ENCODE measurements at regions not wholly inside any gene's neighbourhood (a gene's known extent, or its start where the extent isn't known, plus 50 kb on each side); places are given as distances from the start of the nearest gene placed in this dataset.

DNA sequence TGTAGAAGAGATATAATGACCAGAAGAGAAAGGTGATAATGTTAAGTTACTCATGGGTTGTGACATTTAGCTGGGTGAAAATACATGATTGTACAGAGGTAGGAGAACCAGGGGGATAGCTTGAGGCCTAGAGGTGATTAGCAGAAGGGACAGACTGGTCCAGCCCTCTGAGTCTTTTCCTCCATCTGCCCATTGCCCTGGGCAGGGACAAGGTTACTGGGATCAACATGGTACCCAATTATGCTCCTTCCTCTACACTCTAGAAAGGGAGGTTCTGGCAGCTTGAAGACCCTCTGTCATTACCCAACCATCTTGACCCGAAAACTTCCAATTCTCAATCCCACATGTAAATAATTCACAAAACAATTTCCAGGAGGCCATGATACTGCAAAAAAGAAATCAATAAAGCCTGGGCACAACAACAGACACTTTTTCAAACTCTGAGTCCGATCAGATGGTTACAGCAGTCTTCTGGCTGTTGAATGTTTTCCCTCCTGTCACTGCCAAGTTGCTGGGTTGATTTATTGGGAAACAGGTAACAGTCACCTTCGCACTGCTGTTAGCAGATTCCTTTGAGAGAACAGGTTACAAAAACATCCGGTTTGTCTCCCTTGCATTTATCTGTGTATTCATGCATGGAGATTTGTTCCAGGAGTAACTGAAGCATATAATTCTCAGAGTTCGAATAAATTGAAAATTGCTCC is 239.1 kb upstream of the HTR2A start (continued):
- TF ChIP-seq, protein P1, sequence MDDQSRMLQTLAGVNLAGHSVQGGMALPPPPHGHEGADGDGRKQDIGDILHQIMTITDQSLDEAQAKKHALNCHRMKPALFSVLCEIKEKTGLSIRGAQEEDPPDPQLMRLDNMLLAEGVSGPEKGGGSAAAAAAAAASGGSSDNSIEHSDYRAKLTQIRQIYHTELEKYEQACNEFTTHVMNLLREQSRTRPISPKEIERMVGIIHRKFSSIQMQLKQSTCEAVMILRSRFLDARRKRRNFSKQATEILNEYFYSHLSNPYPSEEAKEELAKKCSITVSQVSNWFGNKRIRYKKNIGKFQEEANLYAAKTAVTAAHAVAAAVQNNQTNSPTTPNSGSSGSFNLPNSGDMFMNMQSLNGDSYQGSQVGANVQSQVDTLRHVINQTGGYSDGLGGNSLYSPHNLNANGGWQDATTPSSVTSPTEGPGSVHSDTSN (CRISPR knock-in tag; IDR thresholded peaks at IDR 0.05) = no peak
- TF ChIP-seq ZNF623 (tag by site-specific recombination; IDR thresholded peaks at IDR 0.05) (no peak), ZNF221 (tag by site-specific recombination; IDR thresholded peaks at IDR 0.05; ENCODE audit: borderline replicate concordance) (no peak), ZBTB7A (tag by site-specific recombination; IDR thresholded peaks at IDR 0.05; ENCODE audit: low read depth) (no peak), ZNF394 (tag by site-specific recombination; IDR thresholded peaks at IDR 0.05; ENCODE audit: borderline replicate concordance) (no peak), ZNF146 (tag by site-specific recombination; IDR thresholded peaks at IDR 0.05) (no peak)
- TF ChIP-seq, protein P2, sequence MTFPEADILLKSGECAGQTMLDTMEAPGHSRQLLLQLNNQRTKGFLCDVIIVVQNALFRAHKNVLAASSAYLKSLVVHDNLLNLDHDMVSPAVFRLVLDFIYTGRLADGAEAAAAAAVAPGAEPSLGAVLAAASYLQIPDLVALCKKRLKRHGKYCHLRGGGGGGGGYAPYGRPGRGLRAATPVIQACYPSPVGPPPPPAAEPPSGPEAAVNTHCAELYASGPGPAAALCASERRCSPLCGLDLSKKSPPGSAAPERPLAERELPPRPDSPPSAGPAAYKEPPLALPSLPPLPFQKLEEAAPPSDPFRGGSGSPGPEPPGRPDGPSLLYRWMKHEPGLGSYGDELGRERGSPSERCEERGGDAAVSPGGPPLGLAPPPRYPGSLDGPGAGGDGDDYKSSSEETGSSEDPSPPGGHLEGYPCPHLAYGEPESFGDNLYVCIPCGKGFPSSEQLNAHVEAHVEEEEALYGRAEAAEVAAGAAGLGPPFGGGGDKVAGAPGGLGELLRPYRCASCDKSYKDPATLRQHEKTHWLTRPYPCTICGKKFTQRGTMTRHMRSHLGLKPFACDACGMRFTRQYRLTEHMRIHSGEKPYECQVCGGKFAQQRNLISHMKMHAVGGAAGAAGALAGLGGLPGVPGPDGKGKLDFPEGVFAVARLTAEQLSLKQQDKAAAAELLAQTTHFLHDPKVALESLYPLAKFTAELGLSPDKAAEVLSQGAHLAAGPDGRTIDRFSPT (tag by site-specific recombination; IDR thresholded peaks at IDR 0.05) = no peak
- TF ChIP-seq, protein P3, sequence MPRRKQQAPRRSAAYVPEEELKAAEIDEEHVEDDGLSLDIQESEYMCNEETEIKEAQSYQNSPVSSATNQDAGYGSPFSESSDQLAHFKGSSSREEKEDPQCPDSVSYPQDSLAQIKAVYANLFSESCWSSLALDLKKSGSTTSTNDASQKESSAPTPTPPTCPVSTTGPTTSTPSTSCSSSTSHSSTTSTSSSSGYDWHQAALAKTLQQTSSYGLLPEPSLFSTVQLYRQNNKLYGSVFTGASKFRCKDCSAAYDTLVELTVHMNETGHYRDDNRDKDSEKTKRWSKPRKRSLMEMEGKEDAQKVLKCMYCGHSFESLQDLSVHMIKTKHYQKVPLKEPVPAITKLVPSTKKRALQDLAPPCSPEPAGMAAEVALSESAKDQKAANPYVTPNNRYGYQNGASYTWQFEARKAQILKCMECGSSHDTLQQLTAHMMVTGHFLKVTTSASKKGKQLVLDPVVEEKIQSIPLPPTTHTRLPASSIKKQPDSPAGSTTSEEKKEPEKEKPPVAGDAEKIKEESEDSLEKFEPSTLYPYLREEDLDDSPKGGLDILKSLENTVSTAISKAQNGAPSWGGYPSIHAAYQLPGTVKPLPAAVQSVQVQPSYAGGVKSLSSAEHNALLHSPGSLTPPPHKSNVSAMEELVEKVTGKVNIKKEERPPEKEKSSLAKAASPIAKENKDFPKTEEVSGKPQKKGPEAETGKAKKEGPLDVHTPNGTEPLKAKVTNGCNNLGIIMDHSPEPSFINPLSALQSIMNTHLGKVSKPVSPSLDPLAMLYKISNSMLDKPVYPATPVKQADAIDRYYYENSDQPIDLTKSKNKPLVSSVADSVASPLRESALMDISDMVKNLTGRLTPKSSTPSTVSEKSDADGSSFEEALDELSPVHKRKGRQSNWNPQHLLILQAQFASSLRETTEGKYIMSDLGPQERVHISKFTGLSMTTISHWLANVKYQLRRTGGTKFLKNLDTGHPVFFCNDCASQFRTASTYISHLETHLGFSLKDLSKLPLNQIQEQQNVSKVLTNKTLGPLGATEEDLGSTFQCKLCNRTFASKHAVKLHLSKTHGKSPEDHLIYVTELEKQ (tag by site-specific recombination; IDR thresholded peaks at IDR 0.05; ENCODE audit: borderline replicate concordance) = no peak
- TF ChIP-seq, protein P4, sequence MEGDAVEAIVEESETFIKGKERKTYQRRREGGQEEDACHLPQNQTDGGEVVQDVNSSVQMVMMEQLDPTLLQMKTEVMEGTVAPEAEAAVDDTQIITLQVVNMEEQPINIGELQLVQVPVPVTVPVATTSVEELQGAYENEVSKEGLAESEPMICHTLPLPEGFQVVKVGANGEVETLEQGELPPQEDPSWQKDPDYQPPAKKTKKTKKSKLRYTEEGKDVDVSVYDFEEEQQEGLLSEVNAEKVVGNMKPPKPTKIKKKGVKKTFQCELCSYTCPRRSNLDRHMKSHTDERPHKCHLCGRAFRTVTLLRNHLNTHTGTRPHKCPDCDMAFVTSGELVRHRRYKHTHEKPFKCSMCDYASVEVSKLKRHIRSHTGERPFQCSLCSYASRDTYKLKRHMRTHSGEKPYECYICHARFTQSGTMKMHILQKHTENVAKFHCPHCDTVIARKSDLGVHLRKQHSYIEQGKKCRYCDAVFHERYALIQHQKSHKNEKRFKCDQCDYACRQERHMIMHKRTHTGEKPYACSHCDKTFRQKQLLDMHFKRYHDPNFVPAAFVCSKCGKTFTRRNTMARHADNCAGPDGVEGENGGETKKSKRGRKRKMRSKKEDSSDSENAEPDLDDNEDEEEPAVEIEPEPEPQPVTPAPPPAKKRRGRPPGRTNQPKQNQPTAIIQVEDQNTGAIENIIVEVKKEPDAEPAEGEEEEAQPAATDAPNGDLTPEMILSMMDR (tag by site-specific recombination; IDR thresholded peaks at IDR 0.05) = no peak

DNA sequence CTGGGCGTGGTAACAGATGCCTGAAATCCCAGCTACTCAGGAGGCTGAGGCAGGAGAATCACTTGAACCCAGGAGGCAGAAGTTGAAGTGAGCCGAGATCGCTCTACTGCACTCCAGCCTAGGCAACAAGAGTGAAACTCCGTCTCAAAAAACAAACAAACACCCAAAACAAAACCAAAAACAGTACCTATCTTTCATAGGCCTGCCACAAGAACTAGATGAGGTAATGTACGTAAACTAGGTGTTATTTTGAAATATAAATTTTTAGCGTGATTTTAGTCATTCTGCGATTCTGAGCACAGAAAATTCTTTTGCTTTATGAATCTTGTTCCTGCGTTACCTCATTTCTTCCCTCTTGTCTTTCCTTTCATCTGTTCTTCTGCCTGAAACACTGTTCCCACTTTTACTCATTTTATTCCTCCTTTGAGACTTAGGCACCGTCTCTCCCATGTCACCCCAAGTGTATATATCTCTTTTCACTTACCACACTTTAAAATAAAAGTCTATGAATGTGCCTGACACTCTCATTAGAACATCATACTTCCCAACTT is 238.2 kb upstream of the HTR2A start:
- no peak overlapping the region for H3K27ac ChIP-seq (ENCODE audit: extremely low read depth, low read depth, low read length)
- H3K9me3 ChIP-seq (ENCODE audit: control insufficient read depth, insufficient read depth, low read depth, low read length) = no peaks in the 10 kb centered on the region
- no peaks in the 10 kb centered on the region for H3K4me1 ChIP-seq (ENCODE audit: control insufficient read depth, insufficient read depth, low read length)
- no peak overlapping the region for H3K4me3 ChIP-seq (ENCODE audit: low read depth, low read length)
- ChIA-PET CTCF (no interaction called here), POLR2A (no interaction called here)
- no peaks in the 10 kb centered on the region for H3K36me3 ChIP-seq (ENCODE audit: control insufficient read depth in 2 of 2, insufficient read depth in 1 of 2, low read length in 2 of 2)
- TF ChIP-seq ZNF114 (tag by site-specific recombination; IDR thresholded peaks at IDR 0.05) = no peak
- TF ChIP-seq ZNF302 (tag by site-specific recombination; IDR thresholded peaks at IDR 0.05; ENCODE audit: low read depth) = no peak
- TF ChIP-seq, protein P5, sequence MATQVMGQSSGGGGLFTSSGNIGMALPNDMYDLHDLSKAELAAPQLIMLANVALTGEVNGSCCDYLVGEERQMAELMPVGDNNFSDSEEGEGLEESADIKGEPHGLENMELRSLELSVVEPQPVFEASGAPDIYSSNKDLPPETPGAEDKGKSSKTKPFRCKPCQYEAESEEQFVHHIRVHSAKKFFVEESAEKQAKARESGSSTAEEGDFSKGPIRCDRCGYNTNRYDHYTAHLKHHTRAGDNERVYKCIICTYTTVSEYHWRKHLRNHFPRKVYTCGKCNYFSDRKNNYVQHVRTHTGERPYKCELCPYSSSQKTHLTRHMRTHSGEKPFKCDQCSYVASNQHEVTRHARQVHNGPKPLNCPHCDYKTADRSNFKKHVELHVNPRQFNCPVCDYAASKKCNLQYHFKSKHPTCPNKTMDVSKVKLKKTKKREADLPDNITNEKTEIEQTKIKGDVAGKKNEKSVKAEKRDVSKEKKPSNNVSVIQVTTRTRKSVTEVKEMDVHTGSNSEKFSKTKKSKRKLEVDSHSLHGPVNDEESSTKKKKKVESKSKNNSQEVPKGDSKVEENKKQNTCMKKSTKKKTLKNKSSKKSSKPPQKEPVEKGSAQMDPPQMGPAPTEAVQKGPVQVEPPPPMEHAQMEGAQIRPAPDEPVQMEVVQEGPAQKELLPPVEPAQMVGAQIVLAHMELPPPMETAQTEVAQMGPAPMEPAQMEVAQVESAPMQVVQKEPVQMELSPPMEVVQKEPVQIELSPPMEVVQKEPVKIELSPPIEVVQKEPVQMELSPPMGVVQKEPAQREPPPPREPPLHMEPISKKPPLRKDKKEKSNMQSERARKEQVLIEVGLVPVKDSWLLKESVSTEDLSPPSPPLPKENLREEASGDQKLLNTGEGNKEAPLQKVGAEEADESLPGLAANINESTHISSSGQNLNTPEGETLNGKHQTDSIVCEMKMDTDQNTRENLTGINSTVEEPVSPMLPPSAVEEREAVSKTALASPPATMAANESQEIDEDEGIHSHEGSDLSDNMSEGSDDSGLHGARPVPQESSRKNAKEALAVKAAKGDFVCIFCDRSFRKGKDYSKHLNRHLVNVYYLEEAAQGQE (tag by site-specific recombination; IDR thresholded peaks at IDR 0.05) = no peak
- no peak for TF ChIP-seq ZNF37A (tag by site-specific recombination; IDR thresholded peaks at IDR 0.05)
- TF ChIP-seq ZNF600 (tag by site-specific recombination; IDR thresholded peaks at IDR 0.05) = no peak
- TF ChIP-seq ZNF248 (tag by site-specific recombination; IDR thresholded peaks at IDR 0.05) = no peak
- TF ChIP-seq ZNF621 (tag by site-specific recombination; IDR thresholded peaks at IDR 0.05) = no peak
- no peak for TF ChIP-seq ZNF121 (tag by site-specific recombination; IDR thresholded peaks at IDR 0.05)
